ENCODE measurements at regions not wholly inside any gene's neighbourhood (a gene's known extent, or its start where the extent isn't known, plus 50 kb on each side); places are given as distances from the start of the nearest gene placed in this dataset.
"Not testable (repeated sequence)": the region's sequence is repeated elsewhere in the genome, so short reads cannot be mapped to it uniquely, and the experiment has no call there.

DNA sequence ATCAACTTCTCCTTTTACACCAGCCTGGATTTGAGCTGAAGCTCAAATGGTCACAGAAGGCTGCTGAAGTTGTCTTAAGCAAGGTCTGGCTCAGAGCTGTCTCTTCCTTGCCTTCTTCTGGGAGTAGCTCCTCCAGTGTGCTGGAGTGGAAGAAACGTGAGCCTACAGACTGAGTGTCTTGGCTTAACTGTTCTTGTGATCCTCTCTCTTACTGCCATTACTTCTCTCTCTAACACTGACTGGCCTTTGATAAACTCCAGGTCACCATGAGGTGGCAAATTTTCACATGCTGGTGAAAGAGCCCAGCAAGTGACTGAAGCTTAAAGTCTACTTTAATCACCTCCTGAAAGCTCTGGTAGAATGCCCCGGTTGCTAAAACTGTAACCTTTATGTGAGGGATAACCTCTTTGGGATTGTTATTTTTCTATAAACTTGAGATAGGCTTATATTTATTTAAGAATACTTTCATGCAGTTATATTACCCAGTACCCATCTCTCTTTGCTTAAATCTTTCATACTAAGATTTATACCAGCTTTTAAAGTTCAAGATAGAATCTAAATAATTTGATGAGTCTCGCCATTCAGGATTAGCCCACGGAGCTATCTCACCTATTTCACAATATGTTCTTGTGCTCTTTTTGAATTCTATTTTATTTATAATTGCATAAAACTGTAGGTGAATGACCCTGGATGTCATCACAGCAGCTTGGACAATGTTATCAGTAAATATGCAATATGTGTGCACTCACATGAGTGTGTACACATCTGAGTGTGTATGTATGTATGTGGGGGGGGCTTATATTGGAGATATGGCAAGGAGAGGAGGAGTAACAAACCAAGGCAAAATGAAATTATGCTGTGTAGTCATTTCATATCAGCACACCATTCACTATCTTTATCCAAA lies 924.0 kb downstream of the LTN1 start:
- no peak for TF ChIP-seq Cebpa-rat (IDR thresholded peaks at IDR 0.05)
- H3K27me3 ChIP-seq, result no peaks in the 10 kb centered on the region
- no peak overlapping the region for H3K27ac ChIP-seq
- H3K36me3 ChIP-seq, result no peaks in the 10 kb centered on the region
- H4K20me1 ChIP-seq, result no peaks in the 10 kb centered on the region
- no peaks in the 10 kb centered on the region for H3K9me3 ChIP-seq
- H3K4me2 ChIP-seq, result no peak overlapping the region
- no peak overlapping the region for H3K9ac ChIP-seq
- H3K4me3 ChIP-seq, result no peak overlapping the region
- peaks cover 18% of the 10 kb centered on the region for H3K4me1 ChIP-seq

DNA sequence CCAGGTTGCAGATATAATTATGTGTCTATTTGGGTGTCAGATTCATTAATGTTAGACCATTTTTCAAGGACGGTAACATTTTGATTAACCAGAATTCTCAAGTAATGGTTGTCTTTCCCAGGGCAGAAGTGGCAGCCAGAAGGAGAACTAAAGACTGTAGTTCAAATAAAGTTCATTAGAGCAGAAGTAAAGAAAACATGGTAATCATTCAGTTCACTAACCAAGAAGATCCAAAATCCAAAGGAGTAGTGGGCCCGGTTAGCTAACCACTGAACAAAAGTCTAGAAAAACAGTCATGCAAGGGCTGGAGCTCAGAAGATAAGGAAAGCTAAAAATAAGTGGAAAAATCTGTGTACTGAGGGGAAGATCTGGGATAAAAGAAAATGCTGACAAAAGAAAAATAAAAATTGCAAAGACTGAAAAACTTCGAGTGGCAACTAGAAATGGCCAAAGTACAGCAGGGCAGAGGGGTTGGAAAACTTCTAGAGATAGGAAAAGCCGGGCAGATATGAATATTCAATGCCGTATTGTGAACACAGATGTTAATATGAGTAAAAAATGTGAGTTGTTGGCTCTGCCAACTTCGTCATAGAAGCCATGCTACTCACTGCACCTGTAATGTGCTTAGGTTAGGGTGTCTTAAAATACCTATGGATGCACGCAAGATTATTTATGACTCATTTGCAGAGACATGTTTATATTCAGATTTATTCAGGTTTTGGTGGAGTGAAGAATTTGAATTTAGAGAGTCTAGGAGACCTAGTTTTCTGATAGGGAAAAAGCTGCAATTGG lies 925.9 kb downstream of the LTN1 start:
- no peak overlapping the region for H3K27ac ChIP-seq
- H4K20me1 ChIP-seq, result no peaks in the 10 kb centered on the region
- no peaks in the 10 kb centered on the region for H3K36me3 ChIP-seq
- TF ChIP-seq Cebpa-rat (IDR thresholded peaks at IDR 0.05), result no peak
- H3K27me3 ChIP-seq, result no peaks in the 10 kb centered on the region
- peak overlapping the region; percentile 48 for H3K4me2 ChIP-seq
- H3K4me1 ChIP-seq, result peaks cover 18% of the 10 kb centered on the region
- H3K4me3 ChIP-seq, result no peak overlapping the region
- H3K9me3 ChIP-seq, result no peaks in the 10 kb centered on the region
- no peak overlapping the region for H3K9ac ChIP-seq

DNA sequence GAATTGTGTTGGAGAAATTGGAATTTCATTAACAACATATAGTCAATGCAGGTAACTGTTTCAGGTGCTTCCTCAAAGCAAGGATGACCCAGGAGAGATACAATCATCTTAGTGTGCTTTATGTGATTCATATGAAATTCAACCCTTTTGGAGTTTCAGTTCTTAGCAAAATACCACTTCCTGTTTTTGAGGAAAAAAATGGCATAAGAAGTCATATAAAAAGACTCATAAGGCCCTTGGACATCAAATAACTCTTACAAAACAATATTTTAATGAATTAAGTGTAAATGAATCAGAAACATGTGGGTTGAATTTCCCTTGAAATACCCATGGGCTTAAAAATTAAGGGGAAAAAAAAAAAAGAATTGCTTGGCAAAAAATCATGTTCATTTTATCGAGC lies 926.6 kb downstream of the LTN1 start:
- no peaks in the 10 kb centered on the region for H3K27me3 ChIP-seq
- peak overlapping the region; percentile 48 for H3K4me2 ChIP-seq
- TF ChIP-seq Cebpa-rat (IDR thresholded peaks at IDR 0.05), result no peak
- H3K4me1 ChIP-seq, result peaks cover 18% of the 10 kb centered on the region
- no peak overlapping the region for H3K4me3 ChIP-seq
- no peaks in the 10 kb centered on the region for H4K20me1 ChIP-seq
- no peaks in the 10 kb centered on the region for H3K36me3 ChIP-seq
- H3K9ac ChIP-seq, result no peak overlapping the region
- H3K9me3 ChIP-seq, result no peaks in the 10 kb centered on the region
- no peak overlapping the region for H3K27ac ChIP-seq

DNA sequence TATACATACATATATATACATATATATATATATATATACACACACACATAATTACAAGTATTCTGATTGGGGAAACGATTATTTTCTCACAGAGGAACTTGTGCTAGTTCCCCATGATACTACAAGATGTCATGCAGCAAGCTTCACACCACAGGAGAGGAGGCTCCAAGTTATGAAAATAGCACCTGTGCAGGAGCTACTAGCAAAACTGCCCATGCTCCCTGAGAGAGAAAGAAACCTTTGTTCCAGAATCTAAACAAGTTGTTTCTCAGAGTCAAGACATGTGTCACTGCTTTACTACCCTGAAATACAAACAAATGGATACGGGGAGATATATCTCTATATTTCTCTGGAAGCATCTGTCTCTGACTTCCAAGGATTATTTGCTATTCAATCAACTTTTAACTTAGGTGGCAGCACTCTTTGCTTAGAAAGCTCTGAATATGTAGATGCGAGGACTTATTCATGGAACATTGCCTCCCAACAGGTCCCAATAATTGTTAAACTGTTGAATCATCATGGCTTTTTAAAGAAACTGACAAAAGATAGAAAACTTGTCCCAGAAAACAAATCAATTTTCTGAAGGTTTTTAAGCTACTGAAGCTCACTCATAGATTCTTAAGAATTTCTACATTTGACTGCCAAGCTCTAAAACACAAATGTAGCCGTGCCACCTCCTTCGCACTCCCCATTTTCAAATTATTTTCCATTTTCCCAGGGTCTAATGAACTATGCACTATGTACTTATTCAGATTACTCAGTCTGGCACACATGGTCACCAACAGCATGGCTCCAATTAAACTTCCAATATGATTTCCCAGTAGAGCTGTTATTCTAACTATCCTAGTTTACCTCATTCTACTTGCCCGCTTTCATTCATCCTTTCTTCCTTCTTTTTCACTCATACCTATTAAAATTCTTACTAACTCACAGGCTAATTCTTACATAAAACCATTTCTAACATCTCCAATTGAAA lies 929.1 kb downstream of the LTN1 start:
- Histone ChIP-seq H3K27ac (no peak overlapping the region), H4K20me1 (no peaks in the 10 kb centered on the region), H3K9ac (no peak overlapping the region), H3K4me1 (peaks cover 18% of the 10 kb centered on the region), H3K36me3 (no peaks in the 10 kb centered on the region), H3K27me3 (no peaks in the 10 kb centered on the region), H3K4me2 (no peak overlapping the region), H3K4me3 (no peak overlapping the region), H3K9me3 (no peaks in the 10 kb centered on the region)
- TF ChIP-seq Cebpa-rat (IDR thresholded peaks at IDR 0.05), result no peak

DNA sequence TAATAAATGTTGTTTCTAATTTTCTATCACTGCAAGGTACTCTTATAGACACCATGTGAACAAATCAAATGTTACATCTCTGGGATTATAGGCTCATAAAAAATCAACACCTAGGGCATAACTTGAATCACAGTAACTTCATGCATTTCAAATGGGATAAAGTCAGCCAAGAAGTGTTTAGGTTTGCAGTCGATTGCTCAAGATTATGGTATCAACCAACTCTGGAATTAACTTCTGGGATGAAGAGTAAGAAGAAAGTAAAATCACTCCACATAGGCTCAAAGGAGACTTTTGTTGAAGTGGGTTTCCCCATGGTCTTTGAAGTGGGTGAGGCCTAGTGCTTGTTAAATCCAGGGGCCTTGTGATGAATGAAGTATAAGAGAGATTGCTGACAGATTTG lies 939.7 kb downstream of the LTN1 start:
- not testable (repeated sequence) for H4K20me1 ChIP-seq, H3K9ac ChIP-seq, H3K4me1 ChIP-seq, H3K27me3 ChIP-seq, H3K27ac ChIP-seq, H3K4me2 ChIP-seq, H3K4me3 ChIP-seq, H3K36me3 ChIP-seq, H3K9me3 ChIP-seq

DNA sequence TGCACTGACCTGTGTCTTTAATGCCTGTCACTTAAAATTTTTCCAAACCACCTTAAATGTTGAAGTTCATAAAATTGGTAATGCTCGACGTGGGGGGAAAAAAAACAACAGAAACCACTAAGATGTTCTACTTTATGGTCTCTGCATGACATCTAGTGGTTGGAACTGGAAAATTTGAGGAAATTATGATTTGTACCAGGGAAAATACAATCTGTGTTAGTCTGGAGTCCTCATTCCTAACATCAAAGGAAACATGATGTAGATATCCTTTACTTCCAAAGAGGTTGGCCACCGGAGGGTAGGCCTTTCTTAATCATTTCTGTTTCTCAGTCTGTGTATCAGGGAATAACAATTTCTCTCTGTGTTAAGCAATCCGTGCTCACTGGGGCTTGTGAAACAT lies 941.0 kb downstream of the LTN1 start:
- H3K4me1 ChIP-seq, H4K20me1 ChIP-seq, H3K9me3 ChIP-seq, H3K36me3 ChIP-seq, H3K4me3 ChIP-seq, H3K9ac ChIP-seq, H3K27me3 ChIP-seq, H3K27ac ChIP-seq: not testable (repeated sequence)
- peak overlapping the region; percentile 22; the same call in 1 of the 2 replicates for H3K4me2 ChIP-seq

DNA sequence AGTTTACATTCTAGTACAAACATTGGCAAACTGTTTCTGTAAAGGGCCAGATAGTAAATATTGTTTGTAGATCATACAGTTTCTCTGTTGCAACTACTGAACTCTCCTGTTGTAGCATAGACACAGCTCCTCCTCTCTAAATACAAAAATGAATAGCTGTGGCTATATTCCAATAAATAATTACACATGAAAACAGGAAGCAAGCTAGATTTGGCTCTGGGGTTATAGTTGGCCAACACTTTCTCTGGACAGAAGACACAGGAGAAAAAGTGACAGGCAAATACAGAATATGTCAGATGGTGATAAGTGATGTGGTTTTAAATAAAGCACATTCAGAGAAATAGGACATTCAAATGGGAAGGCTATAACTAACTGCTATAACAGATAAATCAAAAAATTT lies 957.0 kb downstream of the LTN1 start:
- H3K4me3 ChIP-seq, H3K9me3 ChIP-seq, H3K27me3 ChIP-seq, H3K4me1 ChIP-seq, H4K20me1 ChIP-seq, H3K4me2 ChIP-seq, H3K27ac ChIP-seq, H3K36me3 ChIP-seq, H3K9ac ChIP-seq: not testable (repeated sequence)

DNA sequence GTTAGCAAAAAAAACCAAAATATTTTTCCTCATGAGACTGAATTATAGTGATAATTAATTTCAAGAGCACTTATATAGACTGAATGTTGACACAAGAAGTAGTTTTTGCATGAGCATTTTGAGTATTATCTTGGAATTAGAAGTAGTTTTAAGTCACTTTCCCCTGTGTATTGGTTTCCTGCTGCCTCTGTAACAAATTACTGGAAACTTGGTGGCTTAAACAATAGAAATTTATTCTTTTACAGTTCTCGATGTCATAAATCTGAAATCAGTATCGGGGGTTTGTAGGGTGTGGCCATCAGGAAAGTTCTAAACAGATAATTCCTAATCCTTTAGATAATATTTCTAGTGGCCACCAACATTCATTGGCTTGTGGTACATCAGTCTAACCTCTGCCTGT lies 957.8 kb downstream of the LTN1 start:
- not testable (repeated sequence) for H4K20me1 ChIP-seq, H3K4me3 ChIP-seq, H3K27me3 ChIP-seq, H3K4me2 ChIP-seq, H3K27ac ChIP-seq, H3K4me1 ChIP-seq, H3K9ac ChIP-seq, H3K36me3 ChIP-seq
- H3K9me3 ChIP-seq, result peaks cover 16% of the 10 kb centered on the region

DNA sequence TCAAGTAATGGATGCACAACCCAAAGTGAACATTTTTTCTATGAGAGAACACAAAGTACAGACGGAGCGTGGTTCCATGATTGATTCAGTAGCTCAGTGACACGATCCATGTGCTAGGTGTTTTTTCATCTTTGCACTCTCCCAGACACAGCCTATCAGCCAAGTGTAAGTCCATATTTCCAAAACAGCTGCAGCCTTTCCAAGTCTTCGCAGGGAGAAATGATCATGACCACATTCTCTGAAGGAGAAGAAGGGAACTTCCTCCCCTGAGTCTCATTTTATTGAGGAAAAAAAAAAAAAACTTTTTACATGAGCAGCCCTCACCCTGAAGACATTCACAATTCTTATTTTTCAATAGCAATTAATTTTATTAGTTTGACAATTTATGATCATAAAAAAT lies 958.3 kb downstream of the LTN1 start:
- not testable (repeated sequence) for H3K4me3 ChIP-seq, H3K4me2 ChIP-seq, H3K27me3 ChIP-seq, H3K4me1 ChIP-seq, H3K9ac ChIP-seq, H3K36me3 ChIP-seq, H4K20me1 ChIP-seq, H3K27ac ChIP-seq
- H3K9me3 ChIP-seq, result peaks cover 22% of the 10 kb centered on the region

DNA sequence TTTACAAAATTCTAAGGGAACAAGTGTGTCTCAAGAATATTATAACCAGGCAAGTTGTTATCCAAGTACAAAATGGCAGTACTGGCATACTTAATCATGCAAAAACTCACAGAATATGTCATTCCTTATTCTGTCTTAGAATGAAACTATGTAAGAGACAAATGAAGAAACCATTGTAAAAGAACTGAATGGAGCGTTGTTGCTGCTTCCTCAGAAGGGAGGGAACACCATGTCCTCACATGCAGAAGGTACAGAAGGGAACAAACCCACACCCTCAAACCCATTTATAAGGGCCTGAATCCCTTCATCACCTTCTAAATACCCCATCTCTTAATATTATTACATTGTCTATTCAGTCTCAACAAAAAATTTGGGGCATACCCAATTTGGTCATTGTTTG lies 960.0 kb downstream of the LTN1 start:
- peaks cover 22% of the 10 kb centered on the region for H3K9me3 ChIP-seq
- H3K36me3 ChIP-seq, H4K20me1 ChIP-seq, H3K4me2 ChIP-seq, H3K9ac ChIP-seq, H3K4me3 ChIP-seq, H3K27ac ChIP-seq, H3K4me1 ChIP-seq, H3K27me3 ChIP-seq: not testable (repeated sequence)

DNA sequence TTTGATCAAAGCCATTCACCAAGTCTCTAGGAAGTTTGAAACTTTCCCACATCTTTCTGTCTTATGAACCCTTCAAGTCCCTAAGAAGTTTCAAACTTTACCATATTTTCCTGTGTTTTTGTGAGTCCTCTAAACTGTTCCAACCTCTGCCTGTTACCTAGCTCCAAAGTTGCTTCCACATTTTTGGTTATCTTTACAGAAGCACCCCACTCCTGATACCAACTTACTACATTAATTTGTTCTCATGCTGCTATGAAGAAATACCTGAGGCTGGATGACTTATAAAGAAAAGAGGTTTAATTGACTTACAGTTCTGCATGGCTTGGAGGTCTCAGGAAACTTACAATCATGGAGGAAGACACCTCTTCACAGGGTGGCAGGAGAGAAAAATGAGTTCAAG lies 961.6 kb downstream of the LTN1 start:
- H3K4me1 ChIP-seq, H3K9ac ChIP-seq: not testable (repeated sequence)
- peaks cover 22% of the 10 kb centered on the region for H3K9me3 ChIP-seq

More for the DNA sequence above, 961.6 kb downstream of the LTN1 start:
- not testable (repeated sequence) for H3K27me3 ChIP-seq, H3K27ac ChIP-seq, H3K36me3 ChIP-seq, H3K4me3 ChIP-seq, H3K4me2 ChIP-seq, H4K20me1 ChIP-seq

All from BLaER1 (cell line).